HG03280 (cell line): ENCODE measurements at regions not wholly inside any gene's neighbourhood (a gene's known extent, or its start where the extent isn't known, plus 50 kb on each side); places are given as distances from the start of the nearest gene placed in this dataset.
"Not testable (repeated sequence)": the region's sequence is repeated elsewhere in the genome, so short reads cannot be mapped to it uniquely, and the experiment has no call there.

Source experiments
- ATAC-seq: cut with Tn5 transposase; IDR thresholded peaks from one replicate; pipeline ENCODE4 v1.9.1; 2021; ENCODE audit warnings: mild to moderate bottlenecking, moderate library complexity; ENCODE audit not compliant: unreplicated experiment

- ATAC-seq = no peak
These were observed 1265.7 kb upstream of the CHAC2 start for GRCh38 chr2:52501715-52502475.

- no peak for ATAC-seq
These were observed 1267.0 kb upstream of the CHAC2 start for GRCh38 chr2:52500561-52500960.

- ATAC-seq = no peak
These were observed 1269.4 kb upstream of the CHAC2 start for GRCh38 chr2:52498077-52498750.

GRCh38 chr2:52495816-52496215 is 1271.8 kb upstream of the CHAC2 start:
- ATAC-seq = no peak

- no peak for ATAC-seq
These were observed 1290.4 kb upstream of the CHAC2 start for GRCh38 chr2:52477166-52477565.

GRCh38 chr2:52475590-52475989 is 1292.0 kb upstream of the CHAC2 start:
- ATAC-seq = no peak

- ATAC-seq = no peak
These were observed 1293.5 kb upstream of the CHAC2 start for GRCh38 chr2:52474091-52474490.

- ATAC-seq = no peak
These were observed 1294.1 kb upstream of the CHAC2 start for GRCh38 chr2:52473526-52473925.

- ATAC-seq = not testable (repeated sequence)
These were observed 1297.1 kb upstream of the CHAC2 start for GRCh38 chr2:52470457-52470856.

GRCh38 chr2:52467189-52467588 is 1300.4 kb upstream of the CHAC2 start:
- ATAC-seq = no peak

GRCh38 chr2:52465287-52465686 is 1302.3 kb upstream of the CHAC2 start:
- ATAC-seq = no peak

- no peak for ATAC-seq
These were observed 1304.1 kb upstream of the CHAC2 start for GRCh38 chr2:52463457-52463856.

- ATAC-seq = no peak
These were observed 1310.8 kb upstream of the CHAC2 start for GRCh38 chr2:52456561-52457377.

- no peak for ATAC-seq
These were observed 1312.6 kb upstream of the CHAC2 start for GRCh38 chr2:52454962-52455361.

- ATAC-seq = no peak
These were observed 1315.4 kb upstream of the CHAC2 start for GRCh38 chr2:52452201-52452600.

GRCh38 chr2:52445686-52446085 is 1321.9 kb upstream of the CHAC2 start:
- ATAC-seq = no peak

GRCh38 chr2:52431352-52431760 is 1336.2 kb upstream of the CHAC2 start:
- no peak for ATAC-seq

- ATAC-seq = no peak
These were observed 1337.9 kb upstream of the CHAC2 start for GRCh38 chr2:52429740-52430139.

GRCh38 chr2:52429171-52429570 is 1338.4 kb upstream of the CHAC2 start:
- ATAC-seq = no peak

GRCh38 chr2:52428224-52428623 is 1339.4 kb upstream of the CHAC2 start:
- no peak for ATAC-seq

GRCh38 chr2:52423655-52424054 is 1343.9 kb upstream of the CHAC2 start:
- ATAC-seq = no peak

GRCh38 chr2:52423111-52423510 is 1344.5 kb upstream of the CHAC2 start:
- no peak for ATAC-seq
